ENCODE measurements at regions not wholly inside any gene's neighbourhood (a gene's known extent, or its start where the extent isn't known, plus 50 kb on each side); places are given as distances from the start of the nearest gene placed in this dataset.

DNA sequence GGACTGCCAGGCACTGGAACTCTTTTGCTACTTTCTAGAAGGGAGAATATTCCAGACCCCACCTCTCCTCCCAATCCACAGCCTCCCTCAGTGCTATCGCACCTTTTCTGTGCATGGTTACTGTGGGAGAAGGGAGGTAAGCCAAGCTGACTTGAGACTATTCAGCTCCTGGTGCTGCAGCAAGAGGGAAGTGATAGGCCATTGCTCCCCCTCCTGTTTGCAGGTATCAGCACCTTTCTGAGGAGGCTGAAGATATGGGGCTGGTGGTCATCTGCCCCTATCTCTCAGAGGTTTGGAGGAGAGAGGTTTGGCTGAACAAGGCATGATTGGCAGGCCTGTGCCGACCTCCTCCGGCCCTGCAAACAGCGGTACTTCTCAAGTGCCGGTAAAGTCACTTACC, 103.3 kb upstream of the GATB start:
- no peaks in the 10 kb centered on the region for H3K27me3 ChIP-seq
- H3K4me2 ChIP-seq: no peak overlapping the region
- H3K27ac ChIP-seq: no peak overlapping the region
- H3K27ac Mint-ChIP-seq: no peak overlapping the region
- no peaks in the 10 kb centered on the region for H3F3A ChIP-seq (ENCODE audit: low read depth)
- H2AFZ ChIP-seq (replicated peaks): no peak overlapping the region
- no peaks in the 10 kb centered on the region for H4K20me1 ChIP-seq (ENCODE audit: low read depth)
- H3K36me3 Mint-ChIP-seq: no peaks in the 10 kb centered on the region
- no peak overlapping the region for H3K4me3 Mint-ChIP-seq
- peaks cover 8% of the 10 kb centered on the region for H3K27me3 Mint-ChIP-seq (ENCODE audit: insufficient read depth, low read depth)
- no peak overlapping the region for H3K4me3 ChIP-seq
- no peak overlapping the region for H3K9ac ChIP-seq
- TF ChIP-seq EZH2 (IDR thresholded peaks at IDR 0.05) (no peak), EZH2phosphoT487 (IDR thresholded peaks at IDR 0.05) (no peak)
- TF ChIP-seq, protein P1, sequence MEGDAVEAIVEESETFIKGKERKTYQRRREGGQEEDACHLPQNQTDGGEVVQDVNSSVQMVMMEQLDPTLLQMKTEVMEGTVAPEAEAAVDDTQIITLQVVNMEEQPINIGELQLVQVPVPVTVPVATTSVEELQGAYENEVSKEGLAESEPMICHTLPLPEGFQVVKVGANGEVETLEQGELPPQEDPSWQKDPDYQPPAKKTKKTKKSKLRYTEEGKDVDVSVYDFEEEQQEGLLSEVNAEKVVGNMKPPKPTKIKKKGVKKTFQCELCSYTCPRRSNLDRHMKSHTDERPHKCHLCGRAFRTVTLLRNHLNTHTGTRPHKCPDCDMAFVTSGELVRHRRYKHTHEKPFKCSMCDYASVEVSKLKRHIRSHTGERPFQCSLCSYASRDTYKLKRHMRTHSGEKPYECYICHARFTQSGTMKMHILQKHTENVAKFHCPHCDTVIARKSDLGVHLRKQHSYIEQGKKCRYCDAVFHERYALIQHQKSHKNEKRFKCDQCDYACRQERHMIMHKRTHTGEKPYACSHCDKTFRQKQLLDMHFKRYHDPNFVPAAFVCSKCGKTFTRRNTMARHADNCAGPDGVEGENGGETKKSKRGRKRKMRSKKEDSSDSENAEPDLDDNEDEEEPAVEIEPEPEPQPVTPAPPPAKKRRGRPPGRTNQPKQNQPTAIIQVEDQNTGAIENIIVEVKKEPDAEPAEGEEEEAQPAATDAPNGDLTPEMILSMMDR (IDR thresholded peaks at IDR 0.05): no peak
- H3K9me3 Mint-ChIP-seq: peaks cover 6% of the 10 kb centered on the region
- no peaks in the 10 kb centered on the region for H3K79me2 ChIP-seq (ENCODE audit: low read depth)
- H3K4me1 Mint-ChIP-seq: peaks cover 2% of the 10 kb centered on the region
- H3K4me1 ChIP-seq: no peaks in the 10 kb centered on the region
- no peaks in the 10 kb centered on the region for H3K36me3 ChIP-seq
- no peak for DNase-seq (ENCODE audit: low spot score)
- no peaks in the 10 kb centered on the region for H3K9me3 ChIP-seq (ENCODE audit: low read depth)

DNA sequence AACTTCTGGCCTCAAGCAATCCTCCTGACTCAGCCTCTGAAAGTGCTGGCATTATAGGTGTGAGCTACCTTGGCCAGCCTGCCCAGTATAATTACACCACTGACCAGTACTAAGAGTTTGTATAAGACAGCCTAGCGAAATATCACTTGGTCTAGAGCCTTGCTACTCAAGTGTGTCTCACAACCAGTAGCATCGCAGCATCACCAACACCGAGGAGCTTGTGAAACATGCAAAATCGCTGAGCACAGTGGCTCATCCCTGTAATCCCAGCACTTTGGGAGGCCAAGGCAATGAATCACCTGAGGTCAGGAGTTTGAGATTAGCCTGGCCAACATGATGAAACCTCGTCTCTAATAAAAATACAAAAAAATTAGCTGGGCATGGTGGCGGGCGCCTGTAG, 102.0 kb upstream of the GATB start:
- DNase-seq (ENCODE audit: low spot score): no peak
- peaks cover 5% of the 10 kb centered on the region for H3K27me3 Mint-ChIP-seq (ENCODE audit: insufficient read depth, low read depth)
- TF ChIP-seq EZH2 (IDR thresholded peaks at IDR 0.05): no peak
- TF ChIP-seq EZH2phosphoT487 (IDR thresholded peaks at IDR 0.05): no peak
- TF ChIP-seq, protein P1 (IDR thresholded peaks at IDR 0.05): no peak
- no peak overlapping the region for H3K9ac ChIP-seq
- H3K27ac ChIP-seq: no peak overlapping the region
- H3K4me3 ChIP-seq: no peak overlapping the region
- peaks cover 2% of the 10 kb centered on the region for H3K4me1 Mint-ChIP-seq
- no peak overlapping the region for H3K4me2 ChIP-seq
- no peaks in the 10 kb centered on the region for H3K9me3 ChIP-seq (ENCODE audit: low read depth)
- no peaks in the 10 kb centered on the region for H3K27me3 ChIP-seq
- peaks cover 2% of the 10 kb centered on the region for H3K9me3 Mint-ChIP-seq
- H3F3A ChIP-seq (ENCODE audit: low read depth): no peaks in the 10 kb centered on the region
- H3K36me3 ChIP-seq: no peaks in the 10 kb centered on the region
- no peaks in the 10 kb centered on the region for H3K36me3 Mint-ChIP-seq
- H3K4me3 Mint-ChIP-seq: no peak overlapping the region
- H3K27ac Mint-ChIP-seq: no peak overlapping the region
- H3K79me2 ChIP-seq (ENCODE audit: low read depth): no peaks in the 10 kb centered on the region
- no peaks in the 10 kb centered on the region for H3K4me1 ChIP-seq
- no peak overlapping the region for H2AFZ ChIP-seq (replicated peaks)
- H4K20me1 ChIP-seq (ENCODE audit: low read depth): no peaks in the 10 kb centered on the region

DNA sequence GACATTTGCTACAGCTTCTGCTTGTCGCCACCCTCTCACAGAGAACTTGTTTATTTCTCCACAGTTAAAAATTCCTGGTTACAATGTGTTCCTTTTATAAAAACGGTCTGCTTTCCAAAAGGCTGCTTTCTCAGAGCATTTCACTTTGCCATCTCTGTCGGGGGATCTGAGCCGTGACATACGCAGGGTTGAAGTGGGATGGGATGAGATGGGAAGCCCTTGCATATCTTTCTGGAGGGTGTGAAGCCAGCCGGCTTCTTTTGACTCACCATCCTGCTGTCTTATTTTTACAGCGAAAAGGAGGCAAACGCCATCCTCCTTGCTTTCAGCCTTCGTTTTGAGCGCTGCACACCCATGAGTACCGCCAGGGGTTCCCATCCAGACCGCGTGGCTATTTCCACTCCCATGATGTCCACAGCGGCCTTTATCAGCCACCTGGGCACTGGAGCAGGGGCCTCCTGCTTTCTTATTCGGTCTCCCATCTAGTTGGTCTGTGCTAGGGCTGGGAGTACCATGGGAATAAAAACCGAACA, 99.8 kb upstream of the GATB start:
- no peaks in the 10 kb centered on the region for H4K20me1 ChIP-seq (ENCODE audit: low read depth)
- H3K4me1 ChIP-seq: no peaks in the 10 kb centered on the region
- no peak overlapping the region for H3K4me2 ChIP-seq
- no peak overlapping the region for H2AFZ ChIP-seq (replicated peaks)
- DNase-seq (ENCODE audit: low spot score): no peak
- TF ChIP-seq EZH2phosphoT487 (IDR thresholded peaks at IDR 0.05) (no peak), EZH2 (IDR thresholded peaks at IDR 0.05) (no peak)
- TF ChIP-seq, protein P1 (IDR thresholded peaks at IDR 0.05): no peak
- Mint-ChIP-seq H3K4me1 (no peaks in the 10 kb centered on the region), H3K27ac (no peak overlapping the region), H3K27me3 (ENCODE audit: insufficient read depth, low read depth) (peaks cover 3% of the 10 kb centered on the region), H3K36me3 (no peaks in the 10 kb centered on the region), H3K9me3 (no peaks in the 10 kb centered on the region), H3K4me3 (no peak overlapping the region)
- H3F3A ChIP-seq (ENCODE audit: low read depth): no peaks in the 10 kb centered on the region
- no peaks in the 10 kb centered on the region for H3K27me3 ChIP-seq
- H3K36me3 ChIP-seq: no peaks in the 10 kb centered on the region
- no peaks in the 10 kb centered on the region for H3K79me2 ChIP-seq (ENCODE audit: low read depth)
- no peaks in the 10 kb centered on the region for H3K9me3 ChIP-seq (ENCODE audit: low read depth)
- no peak overlapping the region for H3K9ac ChIP-seq
- H3K4me3 ChIP-seq: no peak overlapping the region
- H3K27ac ChIP-seq: no peak overlapping the region
